GM13976 (cell line): ENCODE measurements at regions not wholly inside any gene's neighbourhood (a gene's known extent, or its start where the extent isn't known, plus 50 kb on each side); places are given as distances from the start of the nearest gene placed in this dataset.

Experiments used
- DNase-seq: peaks from one replicate; pipeline ENCODE4 v3.0.0; 2012; ENCODE audit warnings: low spot score
- CTCF ChIP-seq: IDR thresholded peaks from 2 replicates; pipeline ENCODE4 v1.5.1; 2012; ENCODE audit warnings: borderline replicate concordance, mild to moderate bottlenecking; ENCODE audit not compliant: insufficient read depth; ENCODE audit errors: extremely low read depth, missing control alignments, control extremely low read depth
- in situ Hi-C: fragments of 300-500 bp; cut with MboI; formaldehyde crosslinking; loops from one replicate; pipeline ENCODE4 v1.12.0; 2022; ENCODE audit warnings: low sequenced_read_pairs, mixed read lengths, inconsistent platforms; ENCODE audit not compliant: unreplicated experiment

- in situ Hi-C loops: no loop called here
- TF ChIP-seq CTCF: no peak
- DNase-seq: no peak
These were observed 261.5 kb downstream of the BMP2 start for GRCh38 chr20:7029019-7029418.

- in situ Hi-C loops: no loop called here
- no peak for DNase-seq
These were observed 263.7 kb downstream of the BMP2 start for GRCh38 chr20:7031222-7031621.

GRCh38 chr20:7038029-7038428 is 270.5 kb downstream of the BMP2 start:
- no peak for TF ChIP-seq CTCF
- DNase-seq: no peak
- in situ Hi-C loops: no loop called here

More at GRCh38 chr20:7031222-7031621, 263.7 kb downstream of the BMP2 start:
- TF ChIP-seq CTCF: no peak

GRCh38 chr20:7057611-7058010 is 290.1 kb downstream of the BMP2 start:
- in situ Hi-C loops: no loop called here
- no peak for DNase-seq
- no peak for TF ChIP-seq CTCF

- no peak for DNase-seq
- TF ChIP-seq CTCF: no peak
- in situ Hi-C loops: no loop called here
These were observed 311.3 kb downstream of the BMP2 start for GRCh38 chr20:7078804-7079203.

GRCh38 chr20:7080472-7080871 is 313.0 kb downstream of the BMP2 start:
- no peak for TF ChIP-seq CTCF
- no peak for DNase-seq
- in situ Hi-C loops: no loop called here

GRCh38 chr20:7085467-7085866 is 318.0 kb downstream of the BMP2 start:
- no peak for TF ChIP-seq CTCF
- in situ Hi-C loops: no loop called here
- no peak for DNase-seq
